Astrocyte (in vitro differentiated cells and primary cell): ENCODE measurements at regions not wholly inside any gene's neighbourhood (a gene's known extent, or its start where the extent isn't known, plus 50 kb on each side); places are given as distances from the start of the nearest gene placed in this dataset.

ENCODE experiments used
- DNase-seq: peaks from one replicate; pipeline ENCODE4 v3.0.0-alpha.2; 2010; ENCODE audit warnings: low read depth
- FAIRE-seq: peaks from 2 replicates; lab custom pipeline; 2011; peaks lifted over from hg19 to GRCh38; lab: Jason Lieb, UNC
- H2AFZ ChIP-seq: 2 replicates; pipeline ENCODE4 v1.6.0; 2012; ENCODE audit warnings: low read depth, low read length, inconsistent platforms
- H3K27ac ChIP-seq: 2 replicates; pipeline ENCODE4 v1.5.1; 2011; ENCODE audit warnings: low read depth, low read length, inconsistent platforms
- H3K27me3 ChIP-seq: 2 replicates; pipeline ENCODE4 v1.6.0; 2011; ENCODE audit warnings: low read length, inconsistent platforms; ENCODE audit not compliant: insufficient read depth
- H3K36me3 ChIP-seq: 2 replicates; pipeline ENCODE4 v1.5.1; 2011; ENCODE audit warnings: low read length, inconsistent platforms; ENCODE audit not compliant: insufficient read depth
- H3K4me1 ChIP-seq: 2 replicates; pipeline ENCODE4 v1.5.1; 2011; ENCODE audit warnings: low read length, inconsistent platforms; ENCODE audit not compliant: insufficient read depth
- H3K4me2 ChIP-seq: 2 replicates; pipeline ENCODE4 v1.6.0; 2012; ENCODE audit warnings: low read length, inconsistent platforms
- H3K4me3 ChIP-seq: 2 replicates; pipeline ENCODE4 v1.5.1; 2011; ENCODE audit warnings: low read depth, mild to moderate bottlenecking, low read length, inconsistent platforms; ENCODE audit not compliant: insufficient read depth
- H3K79me2 ChIP-seq: 2 replicates; pipeline ENCODE4 v1.6.0; 2012; ENCODE audit warnings: mild to moderate bottlenecking, low read length, inconsistent platforms; ENCODE audit not compliant: insufficient read depth
- H3K9ac ChIP-seq: 2 replicates; pipeline ENCODE4 v1.6.0; 2012; ENCODE audit warnings: mild to moderate bottlenecking, low read length, inconsistent platforms
- H3K9me3 ChIP-seq: 2 replicates; pipeline ENCODE4 v1.5.1; 2012; ENCODE audit warnings: low read depth, mild to moderate bottlenecking, low read length, inconsistent platforms; ENCODE audit not compliant: insufficient read depth
- H4K20me1 ChIP-seq: 2 replicates; pipeline ENCODE4 v1.6.0; 2012; ENCODE audit warnings: low read length, inconsistent platforms; ENCODE audit not compliant: insufficient read depth
- H3K27ac Mint-ChIP-seq: one replicate; pipeline ENCODE4 v1.8.0; 2021; ENCODE audit warnings: mild to moderate bottlenecking, mixed read lengths; ENCODE audit not compliant: unreplicated experiment
- H3K27me3 Mint-ChIP-seq: one replicate; pipeline ENCODE4 v1.8.0; 2021; ENCODE audit warnings: low read depth, mixed read lengths; ENCODE audit not compliant: unreplicated experiment
- H3K36me3 Mint-ChIP-seq: one replicate; pipeline ENCODE4 v1.8.0; 2021; ENCODE audit warnings: low read depth, mixed read lengths; ENCODE audit not compliant: unreplicated experiment
- H3K4me1 Mint-ChIP-seq: one replicate; pipeline ENCODE4 v1.8.0; 2021; ENCODE audit warnings: low read depth, mixed read lengths; ENCODE audit not compliant: unreplicated experiment
- H3K4me3 Mint-ChIP-seq: one replicate; pipeline ENCODE4 v1.8.0; 2021; ENCODE audit warnings: mild to moderate bottlenecking, moderate library complexity, mixed read lengths; ENCODE audit not compliant: unreplicated experiment
- H3K9me3 Mint-ChIP-seq: one replicate; pipeline ENCODE4 v1.8.0; 2021; ENCODE audit warnings: mild to moderate bottlenecking, mixed read lengths; ENCODE audit not compliant: unreplicated experiment
- CTCF ChIP-seq: IDR thresholded peaks from 2 replicates; pipeline ENCODE4 v1.5.1; 2011; ENCODE audit warnings: low read depth, mild to moderate bottlenecking, inconsistent platforms, low read length, moderate library complexity; ENCODE audit not compliant: insufficient read depth
- EZH2 ChIP-seq: IDR thresholded peaks from 2 replicates; pipeline ENCODE4 v1.6.1; 2012; ENCODE audit warnings: mild to moderate bottlenecking, low read length, inconsistent platforms; ENCODE audit not compliant: insufficient read depth

DNA sequence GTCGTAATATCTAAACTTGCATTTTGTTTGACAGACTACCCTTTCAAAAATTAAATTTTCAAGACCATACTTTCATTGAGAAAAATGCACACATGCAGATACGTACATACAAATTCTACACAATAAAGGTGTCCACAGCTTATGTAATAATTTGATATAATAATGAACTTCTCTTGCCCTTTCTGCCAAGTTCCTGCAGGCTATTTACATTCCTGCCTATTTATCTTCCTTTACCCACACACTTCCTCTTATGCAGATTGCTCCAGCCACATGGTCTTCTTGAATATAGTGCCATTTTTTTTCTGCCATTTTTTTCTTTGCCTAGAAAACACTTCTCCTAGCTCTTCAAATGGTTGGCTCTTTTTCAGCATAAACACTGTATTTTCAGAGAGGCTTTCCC, 826.9 kb upstream of the CDH8 start:
- Mint-ChIP-seq H3K36me3 (no peaks in the 10 kb centered on the region), H3K9me3 (no peaks in the 10 kb centered on the region), H3K27me3 (no peaks in the 10 kb centered on the region), H3K4me1 (no peaks in the 10 kb centered on the region), H3K27ac (no peak overlapping the region), H3K4me3 (no peak overlapping the region)
- no peak overlapping the region for H3K4me2 ChIP-seq
- no peak overlapping the region for H3K4me3 ChIP-seq
- H3K27ac ChIP-seq: no peak overlapping the region
- H3K27me3 ChIP-seq: no peaks in the 10 kb centered on the region
- FAIRE-seq (no peak), DNase-seq (no peak)
- no peak overlapping the region for H3K9ac ChIP-seq
- no peaks in the 10 kb centered on the region for H3K36me3 ChIP-seq
- no peak overlapping the region for H2AFZ ChIP-seq
- TF ChIP-seq CTCF: no peak
- no peak for TF ChIP-seq EZH2
- no peaks in the 10 kb centered on the region for H3K9me3 ChIP-seq
- H3K4me1 ChIP-seq: no peaks in the 10 kb centered on the region
- H4K20me1 ChIP-seq: no peaks in the 10 kb centered on the region
- no peaks in the 10 kb centered on the region for H3K79me2 ChIP-seq

DNA sequence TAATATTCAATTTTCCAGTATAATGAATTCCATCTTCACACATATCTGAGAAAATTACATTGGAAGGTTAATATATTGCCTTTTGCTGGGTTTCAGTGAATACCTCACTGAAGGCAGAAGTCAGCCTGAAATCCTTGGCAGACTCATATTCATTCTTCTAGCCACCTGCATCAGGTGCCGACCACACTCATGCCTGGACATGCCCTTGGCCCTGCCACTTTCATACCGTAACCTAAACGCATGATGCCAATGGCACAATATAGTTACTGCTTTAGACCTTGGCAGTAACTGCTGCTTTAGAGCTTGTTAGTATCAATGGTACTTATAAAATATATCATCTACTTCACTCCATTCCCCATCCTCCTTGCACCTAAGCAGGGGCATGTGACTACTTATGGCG, 817.6 kb upstream of the CDH8 start:
- no peaks in the 10 kb centered on the region for H3K79me2 ChIP-seq
- no peaks in the 10 kb centered on the region for H3K4me1 Mint-ChIP-seq
- no peaks in the 10 kb centered on the region for H3K27me3 Mint-ChIP-seq
- H3K36me3 ChIP-seq: no peaks in the 10 kb centered on the region
- no peaks in the 10 kb centered on the region for H3K9me3 Mint-ChIP-seq
- no peaks in the 10 kb centered on the region for H3K27me3 ChIP-seq
- H3K27ac ChIP-seq: no peak overlapping the region
- no peak for FAIRE-seq
- H3K4me1 ChIP-seq: no peaks in the 10 kb centered on the region
- no peaks in the 10 kb centered on the region for H3K9me3 ChIP-seq
- TF ChIP-seq EZH2 (no peak), CTCF (no peak)
- no peak overlapping the region for H3K9ac ChIP-seq
- no peaks in the 10 kb centered on the region for H3K36me3 Mint-ChIP-seq
- no peak overlapping the region for H3K4me2 ChIP-seq
- H3K4me3 Mint-ChIP-seq: no peak overlapping the region
- H2AFZ ChIP-seq: no peak overlapping the region
- H4K20me1 ChIP-seq: no peaks in the 10 kb centered on the region
- DNase-seq: no peak
- no peak overlapping the region for H3K27ac Mint-ChIP-seq
- no peak overlapping the region for H3K4me3 ChIP-seq

GRCh38 chr16:62846399-62847057, 810.3 kb upstream of the CDH8 start:
- Histone ChIP-seq H3K9me3 (no peaks in the 10 kb centered on the region), H3K9ac (no peak overlapping the region), H2AFZ (no peak overlapping the region), H4K20me1 (no peaks in the 10 kb centered on the region), H3K27ac (no peak overlapping the region), H3K4me1 (no peaks in the 10 kb centered on the region), H3K4me3 (no peak overlapping the region), H3K4me2 (no peak overlapping the region), H3K79me2 (no peaks in the 10 kb centered on the region), H3K27me3 (no peaks in the 10 kb centered on the region), H3K36me3 (no peaks in the 10 kb centered on the region)
- DNase-seq (no peak), FAIRE-seq (no peak)
- H3K4me1 Mint-ChIP-seq: no peaks in the 10 kb centered on the region
- H3K4me3 Mint-ChIP-seq: no peak overlapping the region
- H3K9me3 Mint-ChIP-seq: no peaks in the 10 kb centered on the region
- no peak overlapping the region for H3K27ac Mint-ChIP-seq
- H3K27me3 Mint-ChIP-seq: no peaks in the 10 kb centered on the region
- TF ChIP-seq EZH2 (no peak), CTCF (no peak)
- H3K36me3 Mint-ChIP-seq: no peaks in the 10 kb centered on the region
